Nephron (organoid): ENCODE measurements at regions not wholly inside any gene's neighbourhood (a gene's known extent, or its start where the extent isn't known, plus 50 kb on each side); places are given as distances from the start of the nearest gene placed in this dataset.
"Not testable (repeated sequence)": the region's sequence is repeated elsewhere in the genome, so short reads cannot be mapped to it uniquely, and the experiment has no call there.

ENCODE experiments used
- H3K27ac Mint-ChIP-seq, 3 experiments: 2 replicates each; pipeline ENCODE4 v1.8.0; 2020; ENCODE audit warnings: mixed read lengths in 3 of 3, mild to moderate bottlenecking in 2 of 3, moderate library complexity in 1 of 3
- H3K27me3 Mint-ChIP-seq: 2 replicates; pipeline ENCODE4 v1.8.0; 2021; ENCODE audit warnings: low read depth, mild to moderate bottlenecking, moderate library complexity, mixed read lengths
- H3K36me3 Mint-ChIP-seq: 2 replicates; pipeline ENCODE4 v1.8.0; 2020; ENCODE audit warnings: low read depth, mixed read lengths
- H3K4me1 Mint-ChIP-seq: 2 replicates; pipeline ENCODE4 v1.8.0; 2020; ENCODE audit warnings: mixed read lengths
- H3K4me3 Mint-ChIP-seq, 3 experiments: 2 replicates each; pipeline ENCODE4 v1.8.0; 2020; ENCODE audit warnings: mild to moderate bottlenecking in 3 of 3, mixed read lengths in 3 of 3, moderate library complexity in 2 of 3
- H3K9me3 Mint-ChIP-seq: 2 replicates; pipeline ENCODE4 v1.8.0; 2020; ENCODE audit warnings: mixed read lengths
- CTCF ChIP-seq, 3 experiments: fragments of 200-600 bp; sonication (generic); IDR thresholded peaks; one replicate each; pipeline ENCODE4 v1.5.0; 2021; ENCODE audit warnings: antibody characterized with exemption in 3 of 3; ENCODE audit not compliant: unreplicated experiment in 3 of 3

GRCh38 chr7:32676249-32676941, 181.1 kb downstream of the AVL9 start:
- H3K4me3 Mint-ChIP-seq = no peak overlapping the region
- no peaks in the 10 kb centered on the region for H3K4me1 Mint-ChIP-seq
- no peaks in the 10 kb centered on the region for H3K9me3 Mint-ChIP-seq
- H3K27me3 Mint-ChIP-seq = no peaks in the 10 kb centered on the region
- no peak for TF ChIP-seq CTCF (IDR thresholded peaks at IDR 0.05; ENCODE audit: unreplicated experiment in 3 of 3)
- no peak overlapping the region for H3K27ac Mint-ChIP-seq
- H3K36me3 Mint-ChIP-seq = peaks cover 11% of the 10 kb centered on the region

DNA sequence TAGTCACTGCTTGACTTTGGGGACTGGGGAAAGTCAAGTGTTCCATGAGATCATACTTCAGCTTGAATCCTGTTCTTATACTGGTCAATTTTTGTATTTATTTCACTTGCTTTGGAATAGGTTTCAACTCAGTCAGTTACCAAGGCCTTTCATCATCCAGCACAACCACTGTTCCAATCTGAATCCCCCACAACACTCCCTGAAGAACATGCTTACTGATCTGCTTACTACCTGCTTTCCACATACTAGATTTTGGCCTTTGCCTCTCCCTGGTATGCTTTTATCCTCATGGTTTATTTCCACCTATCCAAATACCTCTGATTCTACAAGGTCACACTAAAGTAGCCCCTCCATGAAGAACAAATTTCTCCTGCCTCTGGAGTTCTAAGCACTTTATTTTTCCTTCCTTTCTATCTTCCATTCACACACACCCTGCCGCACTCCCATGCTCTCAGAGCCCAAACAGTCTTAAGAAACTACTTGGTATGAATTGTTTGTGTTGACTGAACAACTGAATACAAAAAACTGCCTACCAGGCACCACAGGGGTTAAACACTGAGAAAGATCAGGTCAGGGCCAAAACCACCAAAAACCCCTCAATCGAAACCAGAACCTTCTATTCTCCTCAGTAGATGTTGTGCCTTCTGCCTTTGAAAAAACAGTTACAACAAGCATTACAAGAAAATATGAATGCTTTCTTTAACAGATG, 178.1 kb downstream of the AVL9 start:
- Mint-ChIP-seq H3K4me1 (no peaks in the 10 kb centered on the region), H3K36me3 (peaks cover 27% of the 10 kb centered on the region), H3K9me3 (peaks cover 2% of the 10 kb centered on the region), H3K27me3 (no peaks in the 10 kb centered on the region), H3K4me3 (no peak overlapping the region), H3K27ac (no peak overlapping the region)
- TF ChIP-seq CTCF (IDR thresholded peaks at IDR 0.05; ENCODE audit: unreplicated experiment in 3 of 3) = no peak

DNA sequence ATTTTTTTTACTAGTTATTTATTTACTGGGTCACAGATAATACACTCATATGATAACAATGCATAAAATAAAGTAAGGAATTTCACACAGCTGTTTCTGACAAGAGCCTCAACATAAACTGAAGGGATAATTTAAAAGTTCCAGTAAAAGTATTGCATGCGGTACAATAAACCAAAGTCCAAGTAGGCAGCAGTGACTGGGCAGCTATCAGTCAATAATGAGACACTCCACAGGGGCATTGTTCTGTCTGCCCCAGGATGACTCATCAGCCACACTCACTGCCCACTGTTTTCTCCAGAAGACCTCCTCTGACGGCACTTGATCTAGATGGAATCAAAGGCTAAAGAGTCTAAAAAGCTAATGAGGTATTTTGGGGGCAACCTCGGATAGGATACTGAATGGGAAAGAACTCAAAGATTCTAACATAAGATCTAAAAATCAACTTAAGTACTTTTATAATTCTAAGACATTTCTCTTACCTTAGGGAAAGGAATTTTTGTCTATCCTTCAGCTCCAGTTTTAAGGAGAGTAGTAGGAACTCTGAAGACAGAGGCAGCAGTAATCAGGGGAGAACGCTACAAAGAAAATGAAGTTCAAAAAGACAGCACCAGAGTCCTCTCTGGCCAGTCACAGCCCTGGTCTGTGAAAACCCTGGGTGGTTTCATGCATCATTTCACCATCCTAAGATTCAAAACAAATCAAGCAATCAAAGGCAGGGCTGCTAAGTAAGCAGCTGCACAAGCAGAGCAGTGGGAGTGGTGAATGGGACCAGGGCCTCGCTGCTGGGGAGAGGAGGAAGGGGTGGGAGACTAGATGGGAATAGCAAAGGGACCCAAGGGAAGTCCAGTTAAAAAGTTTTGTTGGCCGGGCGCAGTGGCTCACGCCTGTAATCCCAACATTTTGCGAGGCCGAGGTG, 175.1 kb downstream of the AVL9 start:
- no peak for TF ChIP-seq CTCF (IDR thresholded peaks at IDR 0.05; ENCODE audit: unreplicated experiment in 3 of 3)
- Mint-ChIP-seq H3K36me3 (peaks cover 34% of the 10 kb centered on the region), H3K4me1 (no peaks in the 10 kb centered on the region), H3K4me3 (no peak overlapping the region), H3K9me3 (peaks cover 8% of the 10 kb centered on the region), H3K27me3 (no peaks in the 10 kb centered on the region), H3K27ac (no peak overlapping the region)

DNA sequence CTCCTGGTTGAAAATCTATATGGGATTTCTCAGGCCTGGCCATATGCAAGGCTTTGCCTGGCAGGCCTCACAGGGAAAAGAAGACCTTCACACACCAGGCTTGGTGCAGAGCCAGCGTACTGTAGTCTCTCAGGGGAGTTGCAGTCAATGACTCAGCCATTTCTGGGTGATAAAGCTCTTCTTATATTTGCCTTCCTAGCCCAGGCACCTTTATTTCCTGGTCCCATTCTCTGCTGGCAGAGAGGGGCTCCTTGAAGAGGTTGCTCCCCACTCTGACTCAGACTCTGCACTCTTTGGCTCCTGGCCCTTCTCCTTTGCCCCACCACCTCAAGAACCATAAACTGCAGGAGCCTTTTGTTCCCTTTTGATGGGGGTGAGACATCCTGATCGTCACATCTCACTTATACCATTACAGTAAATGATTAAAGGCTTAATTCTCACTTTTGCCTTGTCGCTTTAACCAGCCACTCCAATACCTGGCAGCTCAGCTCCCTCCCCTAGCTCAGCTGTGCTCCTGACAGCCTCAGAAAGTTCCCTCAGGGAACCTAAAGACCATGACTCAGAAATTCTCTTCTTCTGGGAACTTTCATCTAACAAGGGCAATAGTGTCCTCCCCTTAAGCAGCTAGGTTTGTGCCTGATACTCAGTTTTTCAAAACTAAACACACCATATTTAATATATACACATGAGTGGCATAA, 174.0 kb downstream of the AVL9 start:
- H3K4me1 Mint-ChIP-seq, H3K9me3 Mint-ChIP-seq, H3K27me3 Mint-ChIP-seq, H3K4me3 Mint-ChIP-seq, H3K27ac Mint-ChIP-seq: not testable (repeated sequence)
- peaks cover 40% of the 10 kb centered on the region for H3K36me3 Mint-ChIP-seq

DNA sequence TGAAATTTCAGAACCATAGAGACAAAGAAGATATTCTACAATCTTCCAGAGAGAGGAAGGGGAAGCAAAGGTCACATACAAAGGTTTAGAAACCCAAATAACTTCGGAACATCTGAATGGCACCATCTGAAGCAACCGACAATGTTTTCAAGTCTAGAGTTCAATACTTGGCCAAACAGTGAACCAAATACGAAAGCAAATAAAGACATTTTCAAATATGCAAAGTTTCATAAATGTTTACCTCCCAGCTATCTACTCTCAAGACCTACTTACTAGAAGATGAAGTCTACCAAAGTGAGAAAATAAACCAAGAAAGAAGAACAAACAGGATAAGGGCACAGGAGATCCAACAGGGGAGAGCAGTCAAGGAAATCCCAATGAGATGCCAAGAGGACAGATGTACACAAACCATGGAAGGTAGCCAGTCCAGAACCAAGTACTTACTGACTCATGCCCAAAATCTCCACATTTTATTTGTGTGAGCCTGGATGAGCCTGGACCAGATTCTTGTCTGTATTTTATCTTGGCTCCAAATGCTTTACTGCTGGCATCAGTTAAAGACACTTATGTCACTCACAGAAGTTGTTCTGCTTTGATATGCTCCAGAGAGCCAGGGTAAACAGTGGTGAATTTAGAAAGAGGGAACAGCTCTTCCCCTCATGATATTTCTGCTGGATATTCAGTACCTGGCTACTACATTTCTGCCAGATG, 173.3 kb downstream of the AVL9 start:
- H3K4me3 Mint-ChIP-seq, H3K4me1 Mint-ChIP-seq, H3K9me3 Mint-ChIP-seq, H3K27me3 Mint-ChIP-seq, H3K27ac Mint-ChIP-seq: not testable (repeated sequence)
- H3K36me3 Mint-ChIP-seq = peaks cover 40% of the 10 kb centered on the region

DNA sequence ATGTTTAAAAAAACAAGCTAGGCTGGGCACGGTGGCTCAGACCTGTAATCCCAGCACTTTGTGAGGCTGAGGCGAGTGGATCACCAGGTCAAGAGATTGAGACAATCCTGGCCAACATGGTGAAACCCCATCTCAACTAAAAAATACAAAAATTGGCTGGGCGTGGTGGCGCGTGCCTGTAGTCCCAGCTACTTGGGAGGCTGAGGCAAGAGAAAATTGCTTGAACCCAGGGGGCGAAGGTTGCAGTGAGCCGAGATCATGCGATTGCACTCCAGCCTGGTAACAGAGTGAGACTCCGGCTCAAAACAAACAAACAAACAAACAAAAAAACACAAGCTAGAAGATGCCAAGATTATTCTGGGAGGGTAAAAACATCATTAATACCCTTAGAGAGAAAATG, 172.3 kb downstream of the AVL9 start:
- H3K27me3 Mint-ChIP-seq, H3K4me1 Mint-ChIP-seq, H3K4me3 Mint-ChIP-seq, H3K27ac Mint-ChIP-seq, H3K9me3 Mint-ChIP-seq: not testable (repeated sequence)
- peaks cover 40% of the 10 kb centered on the region for H3K36me3 Mint-ChIP-seq

DNA sequence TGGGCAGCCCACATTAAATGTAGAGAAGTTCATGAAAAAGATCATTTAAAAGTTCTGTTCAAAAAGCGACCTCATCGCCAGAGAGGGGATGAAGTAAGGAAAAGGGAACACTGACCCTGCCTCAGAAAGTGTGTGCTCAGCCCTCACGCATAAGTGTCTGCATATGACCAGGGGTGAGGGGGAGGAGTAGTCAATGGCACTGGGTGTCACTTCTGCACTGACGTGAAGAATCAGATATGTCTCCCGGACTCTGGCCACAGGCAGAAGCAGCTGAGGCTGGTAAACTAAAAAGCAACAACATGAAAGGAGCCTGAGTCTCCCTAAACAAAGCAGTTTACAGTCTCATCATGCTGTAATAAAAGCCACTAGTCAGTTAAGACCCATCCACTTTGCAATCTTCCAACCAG, 168.5 kb downstream of the AVL9 start:
- not testable (repeated sequence) for H3K4me3 Mint-ChIP-seq, H3K9me3 Mint-ChIP-seq, H3K4me1 Mint-ChIP-seq, H3K27ac Mint-ChIP-seq, H3K27me3 Mint-ChIP-seq
- H3K36me3 Mint-ChIP-seq = peaks cover 27% of the 10 kb centered on the region

GRCh38 chr7:32662509-32662908, 167.2 kb downstream of the AVL9 start:
- not testable (repeated sequence) for H3K27me3 Mint-ChIP-seq, H3K4me1 Mint-ChIP-seq, H3K9me3 Mint-ChIP-seq, H3K4me3 Mint-ChIP-seq, H3K27ac Mint-ChIP-seq
- peaks cover 18% of the 10 kb centered on the region for H3K36me3 Mint-ChIP-seq
